ENCODE measurements at regions not wholly inside any gene's neighbourhood (a gene's known extent, or its start where the extent isn't known, plus 50 kb on each side); places are given as distances from the start of the nearest gene placed in this dataset.
"Not testable (repeated sequence)": the region's sequence is repeated elsewhere in the genome, so short reads cannot be mapped to it uniquely, and the experiment has no call there.

DNA sequence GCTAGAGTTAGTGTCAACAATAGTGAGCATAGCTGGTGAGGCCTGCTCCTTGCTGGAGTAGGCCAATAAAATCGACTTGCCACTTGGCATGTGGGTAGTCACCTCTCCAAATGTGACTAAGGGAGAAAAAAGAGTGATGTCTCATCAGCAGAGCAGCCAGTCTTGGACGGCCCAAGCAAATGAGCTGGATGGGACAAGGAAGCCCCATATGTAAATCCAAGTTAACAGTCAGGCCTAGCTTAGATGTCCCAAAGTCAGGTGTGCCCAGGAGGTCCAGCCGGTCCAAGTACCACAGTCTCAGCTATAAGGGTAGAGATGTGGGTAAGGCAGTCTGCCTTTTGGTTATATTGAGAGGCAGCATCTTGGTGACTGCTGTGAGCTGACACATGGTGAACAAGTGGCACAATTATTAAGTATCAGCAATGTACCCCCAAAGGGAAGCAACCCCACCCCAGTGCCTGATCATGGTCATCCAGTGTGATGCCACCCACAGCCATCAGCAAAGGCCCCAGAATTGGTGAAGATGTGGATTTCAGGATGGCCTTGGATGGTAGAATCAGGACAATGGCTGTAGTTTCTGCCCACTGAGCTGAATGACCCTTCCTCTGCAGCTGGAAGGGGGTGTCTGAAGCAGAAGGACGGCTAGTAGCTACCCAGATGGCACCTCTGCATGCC is 83.4 kb downstream of the TNFRSF13B start:
- no peak for DNase-seq (ENCODE audit: low read depth)

DNA sequence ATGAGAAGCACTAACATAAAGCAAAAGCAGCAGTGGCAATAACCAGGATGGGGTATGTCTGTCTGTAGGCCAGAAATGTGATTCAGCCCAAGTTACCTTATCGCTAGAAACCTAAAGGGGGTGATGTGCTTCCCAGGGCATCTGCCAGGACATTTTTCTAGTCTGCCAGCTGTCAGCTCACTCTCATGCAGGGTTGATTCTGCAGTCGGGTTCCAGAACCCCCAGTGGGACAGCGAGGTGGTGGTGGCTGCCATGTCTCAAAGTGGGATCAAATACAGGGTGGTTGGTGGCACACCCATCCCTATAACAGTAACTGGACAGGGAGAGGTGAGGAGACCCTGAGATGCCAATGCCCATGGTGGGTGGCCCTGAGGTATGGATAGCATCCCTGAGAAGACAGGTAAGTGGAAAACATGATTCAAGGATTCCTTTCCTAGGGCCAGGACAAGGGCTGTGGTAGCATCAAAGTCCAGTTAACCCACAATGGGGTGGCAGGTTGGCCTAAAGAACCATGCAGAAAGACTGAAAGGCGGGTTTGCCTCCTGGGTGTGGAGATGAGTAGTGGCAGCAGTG is 84.3 kb downstream of the TNFRSF13B start:
- no peak for DNase-seq (ENCODE audit: low read depth)

DNA sequence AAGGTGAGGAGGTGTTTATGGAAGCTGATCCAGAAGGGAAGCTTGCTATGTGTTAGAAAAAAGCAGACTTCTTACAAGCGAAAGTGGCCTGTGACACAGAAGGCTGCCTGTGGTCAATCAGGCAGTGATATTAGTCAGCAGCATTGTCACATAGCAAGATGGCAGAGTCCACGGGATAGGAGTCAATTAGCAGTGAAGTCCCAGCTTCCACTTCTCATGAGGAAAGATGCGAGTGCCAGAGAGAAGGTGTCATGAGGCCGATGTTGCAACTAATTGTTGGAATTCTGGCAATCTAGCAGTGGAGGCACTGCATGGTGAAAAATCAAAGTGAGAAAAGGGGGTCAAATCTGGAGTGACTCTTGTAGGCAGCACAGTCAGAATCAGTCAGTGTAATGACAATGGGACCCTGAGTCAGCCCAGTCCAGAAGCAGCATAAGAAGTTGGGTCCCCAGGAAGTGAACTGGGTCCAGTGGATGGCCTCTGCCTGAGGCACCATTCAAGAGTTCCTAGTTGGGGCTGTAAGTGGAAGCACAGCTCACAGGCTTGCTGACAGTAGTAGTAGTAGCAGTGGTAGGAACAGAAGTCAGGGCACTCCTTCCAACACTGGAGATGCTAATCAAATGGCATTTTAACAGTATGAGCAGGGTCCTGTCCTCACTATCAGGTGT is 85.1 kb downstream of the TNFRSF13B start:
- no peak for DNase-seq (ENCODE audit: low read depth)

DNA sequence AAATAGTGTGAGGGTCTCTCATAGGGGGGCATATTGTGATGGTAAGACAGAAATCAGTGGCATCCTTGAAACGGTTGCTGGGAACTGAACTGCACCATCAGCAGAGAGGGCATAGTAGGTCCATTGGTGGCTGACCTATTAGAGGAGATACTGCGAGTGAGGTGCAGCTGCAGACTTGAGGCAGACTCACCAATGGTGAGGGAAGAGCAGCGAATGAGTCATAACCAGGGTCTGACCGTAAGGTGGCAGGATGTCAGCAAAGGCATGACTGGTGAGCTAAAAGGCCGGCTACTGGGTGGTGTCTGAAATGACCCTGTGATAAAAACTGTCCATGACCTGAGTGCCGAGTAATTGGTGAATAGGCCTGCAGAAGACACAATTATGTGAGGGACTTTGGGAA is 86.7 kb downstream of the TNFRSF13B start:
- not testable (repeated sequence) for DNase-seq (ENCODE audit: low read depth)

GRCh38 chr17:16882926-16883265 is 89.0 kb downstream of the TNFRSF13B start:
- DNase-seq (ENCODE audit: low read depth), result not testable (repeated sequence)

- DNase-seq (ENCODE audit: low read depth), result no peak
Observed at GRCh38 chr17:16882243-16882925, 89.5 kb downstream of the TNFRSF13B start.

DNA sequence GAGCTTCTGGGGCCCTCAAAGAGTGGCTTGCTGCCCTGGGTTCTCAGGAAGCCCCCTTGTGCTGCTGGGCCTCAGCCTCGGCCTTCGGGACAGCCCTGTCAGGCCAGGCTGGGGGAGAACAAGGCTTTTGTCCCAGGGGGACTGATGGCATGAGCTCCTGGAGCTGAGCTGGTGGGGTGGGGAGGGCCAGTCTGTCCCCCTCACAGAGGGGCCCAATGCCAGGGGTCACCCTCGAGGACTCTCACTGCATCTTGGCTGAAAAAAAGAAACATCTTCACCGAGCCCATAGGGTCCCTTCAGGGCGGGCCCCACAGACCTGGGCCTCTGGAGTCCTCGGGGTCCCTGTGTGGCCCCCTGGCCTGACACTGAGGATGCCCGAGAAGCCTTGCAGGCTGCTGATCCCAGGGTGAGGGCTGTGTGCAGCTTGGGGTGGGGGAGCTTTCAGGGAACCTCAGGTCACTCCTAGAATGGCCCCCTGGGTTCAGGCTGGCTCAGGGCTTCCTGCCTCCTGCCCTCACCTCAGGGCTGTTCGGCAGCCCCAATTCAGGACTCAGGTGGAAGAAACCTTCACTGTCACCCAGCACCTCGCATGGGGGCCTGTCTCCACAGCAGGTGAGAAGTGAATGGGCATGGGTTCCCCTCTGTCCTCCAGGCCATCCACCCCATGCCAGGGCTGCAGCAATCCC is 90.5 kb downstream of the TNFRSF13B start:
- no peak for DNase-seq (ENCODE audit: low read depth)

DNA sequence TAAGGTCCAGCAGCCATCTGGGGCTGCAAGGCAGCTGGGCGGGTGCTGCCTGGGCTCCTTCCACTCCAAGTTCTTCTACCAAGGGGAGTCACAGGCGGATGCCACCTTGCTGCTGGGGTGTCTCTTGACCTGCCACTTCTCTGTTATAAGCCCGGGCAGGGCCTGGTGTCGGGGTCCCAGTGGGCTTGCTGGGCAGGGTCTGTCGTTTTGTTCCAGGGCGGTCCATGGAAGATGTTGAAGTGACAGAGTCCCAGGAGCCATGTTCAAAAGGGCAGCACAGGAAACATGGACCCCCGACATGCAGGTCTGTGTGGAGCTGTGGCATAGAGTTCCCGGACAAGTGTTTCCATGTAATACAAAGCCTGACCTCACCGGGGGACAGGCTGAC is 91.1 kb downstream of the TNFRSF13B start:
- DNase-seq (ENCODE audit: low read depth), result no peak

- no peak for DNase-seq (ENCODE audit: low read depth)
Observed at GRCh38 chr17:16880121-16880842, 91.6 kb downstream of the TNFRSF13B start.

- DNase-seq (ENCODE audit: low read depth), result no peak
Observed at GRCh38 chr17:16879686-16880085, 92.2 kb downstream of the TNFRSF13B start.

- no peak for DNase-seq (ENCODE audit: low read depth)
Observed at GRCh38 chr17:16878606-16879005, 93.3 kb downstream of the TNFRSF13B start.

DNA sequence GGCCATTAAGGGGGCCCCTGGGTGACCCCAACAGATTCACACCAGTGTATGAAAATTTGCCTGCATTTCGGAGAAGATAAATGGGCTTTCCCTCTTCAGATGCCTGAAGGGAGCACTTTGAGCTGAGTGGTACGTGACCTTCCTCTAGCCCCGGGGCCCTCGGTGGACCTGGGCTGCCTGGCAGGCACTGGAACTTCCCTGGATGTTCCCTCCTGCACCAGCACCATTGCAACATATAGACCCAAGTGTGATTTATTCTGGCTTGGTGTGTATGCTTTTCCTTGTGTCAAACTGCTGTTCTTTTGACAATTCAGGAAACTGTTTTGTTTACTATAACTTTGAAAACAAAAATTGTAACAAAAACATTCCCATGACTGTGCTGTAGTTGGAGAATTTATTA is 93.8 kb downstream of the TNFRSF13B start:
- DNase-seq (ENCODE audit: low read depth), result no peak

DNA sequence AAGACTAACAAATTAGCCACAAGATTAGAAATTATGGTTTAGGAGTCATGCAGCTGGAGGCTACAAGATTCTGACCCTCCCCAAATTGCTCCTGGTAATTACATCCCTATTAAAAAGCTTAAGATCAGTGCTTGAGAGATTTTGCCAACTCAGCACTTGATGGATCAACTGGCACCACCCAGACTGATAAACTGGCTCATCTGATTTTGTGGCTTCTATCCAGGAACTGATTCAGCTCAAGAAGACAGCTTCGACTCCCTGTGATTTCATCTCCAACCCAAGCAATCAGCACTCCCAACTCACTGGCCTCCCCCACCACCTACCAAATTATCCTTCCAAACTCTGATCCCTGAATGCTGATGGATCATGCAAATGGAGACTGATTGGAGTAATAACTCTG is 94.8 kb downstream of the TNFRSF13B start:
- DNase-seq (ENCODE audit: low read depth), result peak; percentile 18

GRCh38 chr17:16875662-16876061 is 96.3 kb downstream of the TNFRSF13B start:
- no peak for DNase-seq (ENCODE audit: low read depth)

- not testable (repeated sequence) for DNase-seq (ENCODE audit: low read depth)
Observed at GRCh38 chr17:16874216-16874615, 97.7 kb downstream of the TNFRSF13B start.

GRCh38 chr17:16873174-16874035 is 98.5 kb downstream of the TNFRSF13B start:
- no peak for DNase-seq (ENCODE audit: low read depth)

GRCh38 chr17:16872351-16873173 is 99.4 kb downstream of the TNFRSF13B start:
- no peak for DNase-seq (ENCODE audit: low read depth)

DNA sequence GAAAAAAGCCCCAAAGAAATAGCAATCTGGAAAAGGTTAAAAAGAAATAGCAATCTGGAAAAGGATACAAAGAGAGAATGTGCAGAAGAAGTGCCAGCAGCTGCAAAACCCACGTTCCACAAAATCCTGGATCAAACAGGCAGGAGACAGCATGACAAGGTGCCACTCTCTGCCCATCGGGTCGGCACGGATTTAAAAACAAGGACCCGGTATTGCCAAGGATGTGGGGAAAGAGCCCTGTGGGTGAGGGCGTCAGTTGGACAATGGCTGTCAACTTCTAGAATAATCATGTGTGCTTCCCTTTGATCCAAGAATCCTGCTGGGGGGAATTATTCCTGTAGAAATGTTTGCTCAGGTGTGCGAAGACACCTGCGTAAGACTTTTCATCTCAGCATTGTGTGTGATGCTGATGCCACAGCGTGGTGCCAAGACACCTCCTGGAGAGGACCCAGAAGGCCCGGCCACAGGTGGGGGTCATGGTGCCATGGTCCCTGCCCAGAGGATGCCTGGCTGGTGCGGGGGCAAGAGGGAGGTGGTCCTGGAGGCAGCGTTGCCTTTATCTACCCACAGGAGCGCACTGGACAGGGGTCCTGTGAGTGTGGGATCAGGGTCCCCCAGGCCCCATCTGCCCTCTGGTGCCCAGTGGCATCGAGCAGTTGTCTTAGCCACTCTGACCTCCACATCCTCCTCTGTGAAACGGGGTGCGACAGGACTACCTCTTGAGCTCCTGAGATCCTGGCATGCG is 100.3 kb downstream of the TNFRSF13B start:
- not testable (repeated sequence) for DNase-seq (ENCODE audit: low read depth)

Data from RPMI7951 (cell line).